NB4 (cell line): ENCODE measurements at regions not wholly inside any gene's neighbourhood (a gene's known extent, or its start where the extent isn't known, plus 50 kb on each side); places are given as distances from the start of the nearest gene placed in this dataset.

Experiments used
- DNase-seq: peaks from one replicate; pipeline ENCODE4 v3.0.0; 2010; ENCODE audit warnings: low read depth
- H3K4me3 ChIP-seq: one replicate; pipeline ENCODE4 v1.5.1; 2011; ENCODE audit warnings: mild to moderate bottlenecking, low read depth, low read length, moderate library complexity
- CTCF ChIP-seq: IDR thresholded peaks from one replicate; pipeline ENCODE4 v1.5.1; 2012; ENCODE audit warnings: low read depth, low read length
- MAX ChIP-seq: IDR thresholded peaks from 2 replicates; pipeline ENCODE4 v1.6.1; 2011; ENCODE audit warnings: low read depth, low read length
- MYC ChIP-seq: IDR thresholded peaks from 2 replicates; pipeline ENCODE4 v1.6.1; 2011; ENCODE audit warnings: low read depth, low read length
- POLR2A ChIP-seq: IDR thresholded peaks from 2 replicates; pipeline ENCODE4 v1.6.1; 2011; ENCODE audit warnings: mild to moderate bottlenecking; ENCODE audit not compliant: insufficient read length; ENCODE audit errors: extremely low read depth

- TF ChIP-seq MAX (no peak), POLR2A (no peak), MYC (no peak), CTCF (no peak)
- DNase-seq, result no peak
- H3K4me3 ChIP-seq, result no peak overlapping the region
Observed at GRCh38 chr12:90233168-90234100, 524.8 kb upstream of the ATP2B1 start.

- no peak for TF ChIP-seq CTCF
- TF ChIP-seq MYC, result no peak
- no peak for TF ChIP-seq POLR2A
- no peak for TF ChIP-seq MAX
- no peak overlapping the region for H3K4me3 ChIP-seq
- no peak for DNase-seq
Observed at GRCh38 chr12:90229407-90230170, 521.0 kb upstream of the ATP2B1 start.

- DNase-seq, result no peak
- no peak for TF ChIP-seq CTCF
- no peak for TF ChIP-seq POLR2A
- TF ChIP-seq MAX, result no peak
- no peak for TF ChIP-seq MYC
- H3K4me3 ChIP-seq, result no peak overlapping the region
Observed at GRCh38 chr12:90226211-90226610, 517.6 kb upstream of the ATP2B1 start.

GRCh38 chr12:90216815-90217214 is 508.2 kb upstream of the ATP2B1 start:
- peak; percentile 91 for DNase-seq
- TF ChIP-seq POLR2A, result no peak
- TF ChIP-seq MAX, result 0 out of 2 replicates have a peak, but pooled peaks have one; percentile 18
- TF ChIP-seq CTCF, result no peak
- H3K4me3 ChIP-seq, result no peak overlapping the region

- no peak for TF ChIP-seq MAX
- no peak for TF ChIP-seq MYC
- TF ChIP-seq POLR2A, result no peak
- no peak for TF ChIP-seq CTCF
- H3K4me3 ChIP-seq, result no peak overlapping the region
- no peak for DNase-seq
Observed at GRCh38 chr12:90216020-90216552, 507.4 kb upstream of the ATP2B1 start.
